Umbilical cord (tissue), 1 donor: ENCODE measurements at regions not wholly inside any gene's neighbourhood (a gene's known extent, or its start where the extent isn't known, plus 50 kb on each side); places are given as distances from the start of the nearest gene placed in this dataset.

Source experiments
- DNase-seq: peaks from one replicate; pipeline ENCODE4 v3.0.0-alpha.2; 2015; ENCODE audit warnings: low spot score

DNA sequence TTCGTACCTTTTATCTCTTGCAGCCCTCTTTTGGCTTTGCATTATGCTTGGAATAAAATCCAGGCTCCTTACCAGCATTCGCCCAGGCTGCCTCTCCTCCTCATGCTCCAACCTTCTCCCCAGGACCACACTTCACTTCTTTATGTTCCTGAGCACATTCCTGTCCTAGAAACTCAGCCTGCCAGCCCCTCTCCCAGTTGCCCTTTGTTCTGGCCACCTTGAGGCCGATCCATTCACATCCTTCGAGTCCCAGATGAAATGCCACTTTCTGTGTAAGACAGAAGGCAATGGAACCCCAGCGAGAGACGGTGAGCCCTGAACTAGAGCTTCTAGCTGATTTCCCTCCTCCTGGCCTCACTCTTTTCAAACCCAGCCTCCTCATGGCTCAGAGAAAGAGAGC is 73.0 kb upstream of the NTM start:
- no peak for DNase-seq

DNA sequence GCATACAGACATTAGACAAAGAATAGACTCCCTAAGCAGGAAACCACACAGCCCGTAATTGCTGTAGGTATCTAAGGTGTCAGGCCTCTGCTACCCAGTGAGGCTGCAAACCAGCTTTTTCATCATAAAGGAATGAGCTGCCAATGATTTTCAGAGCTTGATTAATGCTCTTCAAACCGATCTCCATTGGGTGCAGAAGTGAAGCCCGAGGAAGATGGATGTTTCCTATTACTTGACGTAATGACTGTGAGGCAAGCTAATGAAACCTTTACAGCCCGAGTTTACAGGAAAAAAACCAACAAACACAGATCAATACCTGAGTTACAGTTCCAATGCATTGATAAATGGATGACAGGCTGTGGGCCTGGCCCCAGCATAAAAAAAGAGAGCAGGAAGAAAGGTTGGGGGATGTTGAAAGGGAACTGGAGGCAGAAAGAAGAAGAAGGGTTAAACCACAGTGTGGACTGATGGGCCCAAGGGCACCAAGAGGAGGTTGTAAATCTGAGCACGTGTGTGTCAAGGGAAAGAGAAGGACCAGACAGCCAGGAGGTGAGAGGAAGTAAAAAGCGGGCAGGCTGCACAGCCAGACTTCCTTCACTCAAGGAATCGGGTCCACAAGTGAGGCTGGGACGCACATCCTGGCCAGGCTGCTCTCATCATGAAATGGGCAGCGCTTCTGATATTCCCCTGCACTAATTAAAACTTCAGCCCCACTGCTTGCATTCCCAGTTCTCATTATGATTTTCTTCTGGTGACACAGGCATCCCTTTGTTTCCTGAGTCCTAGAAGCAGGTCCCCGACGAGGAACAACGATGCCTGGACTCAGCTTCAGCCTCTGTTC is 70.6 kb upstream of the NTM start:
- no peak for DNase-seq

DNA sequence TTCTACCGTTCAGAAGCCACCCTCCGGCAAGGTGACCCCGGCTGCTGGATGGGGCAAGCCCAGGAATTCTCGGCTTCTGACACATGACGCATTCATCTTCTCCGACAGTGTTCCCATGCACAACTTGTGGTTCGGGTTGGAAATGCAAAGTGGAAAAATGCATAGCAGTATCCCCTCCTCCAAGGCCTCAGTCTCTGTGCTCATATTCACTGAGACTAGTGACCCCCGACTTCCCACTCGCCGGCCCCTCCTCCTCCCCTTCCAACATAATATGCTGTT is 70.0 kb upstream of the NTM start:
- DNase-seq = no peak

DNA sequence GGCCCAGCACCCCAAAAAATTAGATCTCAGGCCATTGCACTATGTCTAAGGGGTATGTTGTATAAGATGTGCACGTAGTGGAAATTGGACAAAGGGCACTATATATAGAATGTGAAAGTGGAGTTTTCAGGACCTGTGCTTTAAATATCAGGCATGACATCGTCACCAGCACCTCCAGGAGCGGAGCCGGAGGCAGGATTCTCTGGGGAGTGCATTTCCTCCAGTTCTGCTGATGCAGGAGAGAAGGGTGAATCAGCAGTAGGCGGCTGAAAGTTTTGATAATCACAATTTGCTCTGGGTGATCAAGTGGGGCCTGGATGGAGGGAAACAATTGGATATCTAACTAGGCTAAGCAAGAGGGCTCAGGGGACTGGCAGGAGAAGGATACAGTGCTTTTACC is 69.1 kb upstream of the NTM start:
- DNase-seq = no peak

DNA sequence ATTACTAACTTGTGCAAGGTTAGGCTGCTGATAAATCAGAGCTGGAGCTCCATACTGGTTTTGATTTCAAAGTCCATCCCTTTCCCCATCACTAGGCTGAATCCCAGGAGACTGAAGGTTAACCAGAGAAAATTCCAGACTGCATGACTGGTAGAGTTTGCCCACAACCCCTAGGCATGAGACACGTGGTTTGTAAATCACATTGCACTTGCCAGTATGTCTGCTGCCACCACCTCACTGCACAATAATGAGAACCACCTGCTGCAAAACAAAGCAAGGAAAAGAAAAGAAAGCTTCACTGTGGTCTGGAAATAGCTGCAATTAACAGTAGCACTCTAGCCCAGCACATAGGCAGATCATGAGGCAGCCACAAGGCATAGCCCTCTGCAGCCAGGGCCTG is 67.6 kb upstream of the NTM start:
- no peak for DNase-seq

DNA sequence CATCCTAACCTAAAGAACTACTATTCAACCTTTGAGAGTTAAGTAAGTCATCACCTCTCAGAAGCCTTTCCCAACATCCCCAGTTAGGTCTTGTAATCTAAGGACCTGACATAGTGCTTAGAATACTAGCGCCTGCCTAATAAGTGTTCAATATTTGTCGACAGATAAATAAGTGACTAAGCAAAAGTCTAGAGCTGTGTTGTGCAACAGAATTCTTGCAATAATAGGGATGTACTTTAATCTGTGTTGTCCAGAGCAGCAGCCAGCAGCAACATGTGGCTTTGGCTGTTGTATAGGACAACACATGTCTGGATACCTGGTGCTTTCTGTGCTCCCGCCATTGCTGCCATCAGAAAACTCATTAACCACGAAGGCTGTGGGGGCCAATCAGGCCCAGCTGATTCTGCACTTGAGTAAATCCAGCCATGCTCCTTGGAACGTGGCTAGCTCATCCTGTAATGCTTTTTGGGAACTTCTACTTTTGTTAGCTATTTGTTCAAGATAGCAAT is 66.8 kb upstream of the NTM start:
- peak; percentile 27 for DNase-seq

DNA sequence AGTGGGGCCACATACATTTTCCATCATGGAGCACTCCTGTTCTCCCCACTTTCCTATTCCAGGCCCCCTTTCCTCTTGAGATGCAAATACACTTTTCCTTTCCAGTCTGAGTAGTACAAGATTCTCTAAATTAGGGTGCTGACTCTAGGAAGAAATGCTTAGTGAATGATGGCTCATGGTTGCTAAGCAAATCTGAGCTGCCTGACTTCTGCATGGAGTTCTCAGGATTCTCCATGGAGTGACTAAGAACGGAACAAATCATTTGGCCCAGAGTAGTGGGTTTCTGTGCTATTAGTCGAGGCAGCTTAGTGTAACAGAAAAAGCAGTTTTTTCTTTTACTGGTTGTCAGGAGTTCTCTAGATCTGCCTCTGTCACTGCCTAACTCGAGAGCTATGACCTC is 65.4 kb upstream of the NTM start:
- DNase-seq = no peak

DNA sequence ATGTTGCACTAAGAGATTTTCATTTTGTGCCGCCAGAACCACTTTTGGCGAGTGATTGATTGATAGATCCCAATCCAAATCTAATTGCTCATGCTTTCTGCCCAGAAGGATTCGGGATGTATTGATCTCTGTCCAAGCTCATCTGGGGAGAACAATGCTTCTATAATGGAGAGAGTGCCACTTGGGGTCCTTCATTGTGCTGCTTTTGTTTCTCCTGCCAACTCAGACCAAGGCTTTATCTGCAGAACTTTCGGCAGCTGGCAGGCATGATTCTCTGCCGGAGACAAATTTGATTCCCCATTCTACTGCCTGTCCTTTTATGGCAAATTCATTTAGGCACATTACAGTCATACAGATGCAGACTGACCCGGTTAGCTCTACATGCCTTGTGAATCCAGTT is 62.9 kb upstream of the NTM start:
- no peak for DNase-seq

DNA sequence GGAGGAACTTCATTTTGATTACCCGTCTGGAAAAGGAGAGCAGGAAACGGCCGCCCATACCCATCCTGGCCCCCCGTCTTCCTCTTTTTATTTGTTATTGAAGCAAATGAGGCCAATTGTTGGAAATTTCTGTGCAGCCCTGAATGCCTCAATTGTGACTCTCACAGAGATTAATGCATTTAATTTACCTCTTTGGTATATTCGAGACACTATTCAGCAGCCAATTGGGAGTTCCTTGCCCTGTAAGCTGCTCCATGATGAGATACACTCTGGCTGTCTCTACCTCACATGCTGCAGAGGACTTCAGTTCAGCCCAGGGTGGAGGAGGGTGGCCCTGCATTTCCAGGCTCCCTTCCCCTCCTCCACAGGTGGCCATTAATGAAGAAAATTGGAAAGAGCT is 60.6 kb upstream of the NTM start:
- DNase-seq = no peak

DNA sequence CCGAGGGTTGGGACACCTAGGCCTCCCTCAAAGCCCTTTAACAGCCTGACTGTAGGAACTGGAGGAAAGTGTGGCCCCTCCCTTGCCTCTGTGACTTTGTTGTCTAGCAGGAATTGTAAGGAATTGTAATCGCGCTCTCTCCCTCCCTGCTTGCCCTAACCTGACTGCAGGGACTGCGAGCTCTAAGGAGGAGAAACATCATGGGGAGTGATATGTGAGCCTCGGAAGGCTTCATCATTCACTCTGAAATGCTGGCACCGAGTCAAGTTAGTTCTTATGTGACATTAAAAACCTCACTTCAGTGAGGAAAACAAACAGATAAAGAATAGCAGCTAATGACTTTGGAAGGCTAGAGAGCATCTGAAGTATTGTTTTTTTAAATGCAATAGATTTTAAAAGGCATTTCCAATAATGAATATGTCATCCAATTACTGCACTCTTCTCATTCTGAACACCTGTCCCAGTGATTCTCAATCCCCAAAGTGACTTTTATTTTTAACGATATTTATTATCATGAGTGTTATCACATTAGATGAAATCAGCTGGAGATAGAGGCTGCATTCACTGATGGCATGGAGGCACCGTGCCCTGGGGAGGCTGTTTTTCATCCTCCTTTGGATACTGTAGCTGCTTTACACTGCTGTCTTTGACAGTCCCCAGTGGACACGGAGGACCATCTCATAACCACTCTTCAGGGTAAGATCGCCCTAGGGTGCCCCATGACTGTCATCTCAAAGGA is 58.5 kb upstream of the NTM start:
- peak; percentile 67 for DNase-seq
